Retinal pigment epithelial cell (primary cell): ENCODE measurements at regions not wholly inside any gene's neighbourhood (a gene's known extent, or its start where the extent isn't known, plus 50 kb on each side); places are given as distances from the start of the nearest gene placed in this dataset.
A peak's percentile ranks its signal among the peaks of the same experiment; 100 is the strongest.

Source experiments
- DNase-seq: peaks from one replicate; pipeline ENCODE4 v3.0.0-alpha.2; 2010; ENCODE audit warnings: low read depth
- H3K4me3 ChIP-seq: 2 replicates; pipeline ENCODE4 v1.5.1; 2011; ENCODE audit warnings: mild to moderate bottlenecking, low read length, control low read depth, moderate library complexity
- TF ChIP-seq, protein P1 (sequence below): conservative IDR thresholded peaks from 2 replicates; pipeline ENCODE4 v1.5.1; 2011; ENCODE audit warnings: low read depth, low read length, control low read depth, inconsistent platforms

DNA sequence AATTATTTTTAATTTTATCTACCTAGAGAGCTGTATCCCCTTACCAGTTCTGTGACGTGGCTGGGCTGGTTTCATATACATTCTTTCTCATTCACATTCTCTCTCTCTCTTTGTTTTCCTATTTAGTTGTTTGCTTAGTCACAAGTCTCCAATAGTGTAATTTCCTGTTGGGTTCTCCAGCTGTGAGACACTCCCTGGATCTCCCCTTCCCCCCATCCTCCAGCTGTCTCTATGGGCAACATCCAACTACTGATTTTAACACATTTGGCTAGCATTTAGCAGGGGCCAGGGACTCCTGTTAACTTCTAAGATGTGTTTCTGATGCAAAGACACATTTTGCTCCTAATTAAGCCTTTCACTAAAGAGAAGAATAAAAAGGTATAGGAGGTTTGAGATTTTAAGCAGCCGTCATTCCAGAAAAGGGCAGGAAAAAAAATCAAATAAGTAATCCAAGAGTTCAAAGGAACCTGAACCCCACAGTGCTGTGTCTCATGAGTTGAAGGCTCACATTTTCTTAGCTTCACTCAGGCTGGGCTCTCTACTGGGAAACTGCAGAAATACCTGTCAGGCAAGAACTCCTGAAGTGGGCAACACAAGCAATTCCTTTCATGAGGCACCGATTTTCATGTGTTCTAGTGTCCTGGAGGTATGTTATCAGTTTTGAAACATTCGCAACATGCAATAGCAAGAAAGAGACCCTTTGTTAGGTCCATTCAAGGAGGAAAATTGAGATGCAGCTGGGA is 198.7 kb upstream of the C9orf72 start:
- TF ChIP-seq, protein P1, sequence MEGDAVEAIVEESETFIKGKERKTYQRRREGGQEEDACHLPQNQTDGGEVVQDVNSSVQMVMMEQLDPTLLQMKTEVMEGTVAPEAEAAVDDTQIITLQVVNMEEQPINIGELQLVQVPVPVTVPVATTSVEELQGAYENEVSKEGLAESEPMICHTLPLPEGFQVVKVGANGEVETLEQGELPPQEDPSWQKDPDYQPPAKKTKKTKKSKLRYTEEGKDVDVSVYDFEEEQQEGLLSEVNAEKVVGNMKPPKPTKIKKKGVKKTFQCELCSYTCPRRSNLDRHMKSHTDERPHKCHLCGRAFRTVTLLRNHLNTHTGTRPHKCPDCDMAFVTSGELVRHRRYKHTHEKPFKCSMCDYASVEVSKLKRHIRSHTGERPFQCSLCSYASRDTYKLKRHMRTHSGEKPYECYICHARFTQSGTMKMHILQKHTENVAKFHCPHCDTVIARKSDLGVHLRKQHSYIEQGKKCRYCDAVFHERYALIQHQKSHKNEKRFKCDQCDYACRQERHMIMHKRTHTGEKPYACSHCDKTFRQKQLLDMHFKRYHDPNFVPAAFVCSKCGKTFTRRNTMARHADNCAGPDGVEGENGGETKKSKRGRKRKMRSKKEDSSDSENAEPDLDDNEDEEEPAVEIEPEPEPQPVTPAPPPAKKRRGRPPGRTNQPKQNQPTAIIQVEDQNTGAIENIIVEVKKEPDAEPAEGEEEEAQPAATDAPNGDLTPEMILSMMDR = no peak
- DNase-seq = no peak
- H3K4me3 ChIP-seq = no peak overlapping the region

DNA sequence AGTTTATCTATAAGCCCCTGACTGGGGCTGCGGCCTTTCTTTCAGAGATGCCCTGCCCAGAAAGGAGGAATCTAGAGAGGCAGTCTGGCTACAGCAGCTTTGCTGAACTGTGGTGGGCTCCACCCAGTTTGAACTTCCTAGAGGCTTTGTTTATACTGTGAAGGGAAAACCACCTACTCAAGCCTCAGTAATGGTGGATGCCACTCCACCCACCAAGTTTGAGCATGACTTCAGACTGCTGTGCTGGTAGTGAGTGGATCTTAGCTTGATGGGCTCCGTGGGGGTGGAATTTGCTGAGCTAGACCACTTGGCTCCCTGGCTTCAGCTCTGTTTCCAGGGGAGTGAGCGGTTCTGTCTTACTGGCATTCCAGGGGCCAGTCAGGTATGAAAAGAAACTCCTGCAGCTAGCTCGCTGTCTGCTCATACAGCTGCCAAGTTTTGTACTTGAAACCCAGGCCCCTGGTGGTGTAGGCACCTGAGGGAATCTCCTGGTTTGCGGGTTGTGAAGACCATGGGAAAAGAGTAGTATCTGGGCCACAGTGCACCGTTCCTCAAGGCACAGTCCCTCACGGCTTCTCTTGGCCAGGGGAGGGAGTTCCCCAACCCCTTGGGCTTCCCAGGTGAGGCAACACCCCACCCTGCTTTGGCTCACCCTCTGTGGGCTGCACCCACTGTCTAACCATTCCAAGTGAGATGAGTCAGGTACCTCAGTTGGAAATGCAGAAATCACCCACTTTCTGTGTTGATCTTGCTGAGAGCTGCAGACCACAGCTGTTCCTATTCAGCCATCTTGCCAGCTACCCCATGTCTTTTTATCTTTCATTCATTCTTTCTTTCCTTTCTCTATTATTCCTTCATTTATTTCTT is 211.8 kb upstream of the C9orf72 start:
- TF ChIP-seq, protein P1 = no peak
- no peak overlapping the region for H3K4me3 ChIP-seq
- DNase-seq = no peak

DNA sequence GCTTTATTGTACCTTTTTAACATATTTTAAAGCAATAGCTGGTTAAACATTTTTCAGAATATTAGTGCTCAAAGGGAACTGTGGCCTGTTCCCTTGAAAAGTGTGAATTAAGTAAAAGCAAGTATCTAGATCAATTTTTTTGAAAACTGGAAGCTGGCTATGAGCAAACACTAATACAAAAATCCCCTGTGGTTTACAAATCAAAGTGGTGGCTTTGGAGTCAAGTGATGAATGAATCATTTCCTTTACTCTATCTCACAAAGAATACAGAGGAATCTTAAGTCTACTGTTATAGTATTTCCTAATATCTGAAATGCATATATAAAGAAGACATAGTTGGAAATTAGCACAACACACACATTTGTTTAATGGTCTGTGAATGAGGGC is 212.4 kb upstream of the C9orf72 start:
- no peak overlapping the region for H3K4me3 ChIP-seq
- TF ChIP-seq, protein P1 = no peak
- DNase-seq = no peak

DNA sequence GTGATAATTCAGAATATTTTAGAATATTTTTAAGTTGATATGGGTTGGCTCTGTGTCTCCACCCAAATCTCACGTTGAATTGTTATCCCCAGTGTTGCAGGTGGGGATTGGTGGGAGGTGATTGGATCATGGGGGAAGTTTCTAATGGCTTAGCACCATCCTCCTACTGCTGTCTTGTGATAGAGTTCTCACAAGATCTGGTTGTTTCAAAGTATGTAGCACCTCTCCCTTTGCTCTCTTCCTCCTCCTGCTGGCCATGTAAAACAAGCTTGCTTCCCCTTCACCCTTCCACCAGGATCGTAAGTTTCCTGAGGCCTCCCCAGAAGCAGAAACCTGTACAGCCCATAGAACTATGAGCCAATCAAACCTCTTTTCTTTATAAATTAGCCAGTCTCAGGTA is 214.6 kb upstream of the C9orf72 start:
- no peak for DNase-seq
- no peak overlapping the region for H3K4me3 ChIP-seq
- TF ChIP-seq, protein P1 = peak; percentile 28

DNA sequence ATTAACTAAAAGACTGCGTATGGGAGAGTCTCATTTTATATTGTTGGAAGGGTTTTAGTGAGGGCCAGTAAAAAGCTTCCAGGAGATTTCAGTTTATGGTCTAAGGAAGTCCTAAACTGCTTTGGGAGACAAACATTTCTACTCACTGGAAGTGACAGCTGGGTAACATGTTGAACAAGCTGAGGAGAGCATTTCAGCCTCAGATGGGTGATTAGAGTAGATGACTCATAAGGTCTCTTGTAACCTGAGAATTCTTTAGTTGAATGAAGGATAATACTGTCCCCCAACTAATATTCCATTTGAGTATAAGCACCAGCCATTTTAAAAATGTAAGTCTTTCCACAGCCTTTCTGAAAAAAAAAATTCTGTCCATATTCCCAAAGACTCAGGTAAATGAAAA is 218.0 kb upstream of the C9orf72 start:
- TF ChIP-seq, protein P1 = no peak
- H3K4me3 ChIP-seq = no peak overlapping the region
- peak; percentile 56 for DNase-seq

DNA sequence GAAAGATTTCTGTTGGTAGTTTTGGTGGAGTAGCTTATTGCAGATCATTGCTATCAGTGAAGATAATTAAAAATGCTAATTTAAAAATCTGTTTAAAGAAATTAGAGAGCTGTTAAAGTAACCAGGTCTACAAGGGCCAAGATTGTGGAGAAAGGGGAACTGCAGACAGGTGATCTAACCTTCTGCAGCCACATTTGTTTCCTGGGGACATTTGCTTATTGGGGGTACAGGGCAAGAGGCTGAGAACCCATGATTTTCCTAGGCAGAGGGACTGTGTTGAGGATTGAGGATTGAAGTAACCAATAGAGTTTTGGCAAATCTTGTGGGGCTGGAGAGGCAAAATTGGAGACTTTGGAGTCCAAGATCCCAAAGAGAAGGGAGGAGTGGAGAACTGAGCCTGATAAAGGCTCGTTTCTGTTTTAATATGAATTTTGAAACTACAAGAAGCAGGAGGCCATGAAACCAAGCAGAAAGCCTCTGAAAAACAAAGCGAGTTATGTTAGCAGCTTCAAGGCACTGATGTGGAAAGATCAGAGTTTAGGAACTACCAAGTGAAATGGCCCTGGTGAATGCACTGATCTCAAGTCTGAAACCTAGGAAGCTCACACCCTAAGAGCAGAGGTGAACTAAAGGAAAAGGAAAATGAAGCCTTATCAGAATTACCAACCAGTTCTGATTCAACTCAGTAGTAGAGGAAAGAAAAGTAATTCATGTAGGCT is 219.8 kb upstream of the C9orf72 start:
- no peak overlapping the region for H3K4me3 ChIP-seq
- TF ChIP-seq, protein P1 = no peak
- DNase-seq = no peak
